ENCODE measurements at regions not wholly inside any gene's neighbourhood (a gene's known extent, or its start where the extent isn't known, plus 50 kb on each side); places are given as distances from the start of the nearest gene placed in this dataset.

- Mint-ChIP-seq H3K4me1 (ENCODE audit: low read depth, unreplicated experiment) (no peaks in the 10 kb centered on the region), H3K4me3 (ENCODE audit: unreplicated experiment) (no peak overlapping the region), H3K27ac (ENCODE audit: unreplicated experiment) (no peak overlapping the region), H3K27me3 (ENCODE audit: unreplicated experiment) (no peaks in the 10 kb centered on the region), H3K36me3 (ENCODE audit: unreplicated experiment) (no peaks in the 10 kb centered on the region), H3K9me3 (ENCODE audit: unreplicated experiment) (no peaks in the 10 kb centered on the region)
- no peak for DNase-seq
- TF ChIP-seq CTCF (IDR thresholded peaks at IDR 0.05; ENCODE audit: partially characterized antibody, unreplicated experiment): no peak
Observed at GRCh38 chr6:164889980-164890379, 419.4 kb downstream of the C6orf118 start.

- no peak for TF ChIP-seq CTCF (IDR thresholded peaks at IDR 0.05; ENCODE audit: partially characterized antibody, unreplicated experiment)
- no peak overlapping the region for H3K4me3 Mint-ChIP-seq (ENCODE audit: unreplicated experiment)
- no peaks in the 10 kb centered on the region for H3K36me3 Mint-ChIP-seq (ENCODE audit: unreplicated experiment)
- H3K4me1 Mint-ChIP-seq (ENCODE audit: low read depth, unreplicated experiment): no peaks in the 10 kb centered on the region
- no peaks in the 10 kb centered on the region for H3K9me3 Mint-ChIP-seq (ENCODE audit: unreplicated experiment)
- DNase-seq: no peak
- no peak overlapping the region for H3K27ac Mint-ChIP-seq (ENCODE audit: unreplicated experiment)
- H3K27me3 Mint-ChIP-seq (ENCODE audit: unreplicated experiment): no peaks in the 10 kb centered on the region
Observed at GRCh38 chr6:164887660-164888059, 421.7 kb downstream of the C6orf118 start.

GRCh38 chr6:164882236-164882635 is 427.2 kb downstream of the C6orf118 start:
- no peaks in the 10 kb centered on the region for H3K9me3 Mint-ChIP-seq (ENCODE audit: unreplicated experiment)
- no peak overlapping the region for H3K4me3 Mint-ChIP-seq (ENCODE audit: unreplicated experiment)
- DNase-seq: no peak
- H3K4me1 Mint-ChIP-seq (ENCODE audit: low read depth, unreplicated experiment): no peaks in the 10 kb centered on the region
- no peaks in the 10 kb centered on the region for H3K36me3 Mint-ChIP-seq (ENCODE audit: unreplicated experiment)
- no peak overlapping the region for H3K27ac Mint-ChIP-seq (ENCODE audit: unreplicated experiment)
- no peak for TF ChIP-seq CTCF (IDR thresholded peaks at IDR 0.05; ENCODE audit: partially characterized antibody, unreplicated experiment)
- H3K27me3 Mint-ChIP-seq (ENCODE audit: unreplicated experiment): no peaks in the 10 kb centered on the region

GRCh38 chr6:164871783-164872182 is 437.6 kb downstream of the C6orf118 start:
- no peaks in the 10 kb centered on the region for H3K36me3 Mint-ChIP-seq (ENCODE audit: unreplicated experiment)
- TF ChIP-seq CTCF (IDR thresholded peaks at IDR 0.05; ENCODE audit: partially characterized antibody, unreplicated experiment): no peak
- no peak overlapping the region for H3K4me3 Mint-ChIP-seq (ENCODE audit: unreplicated experiment)
- no peaks in the 10 kb centered on the region for H3K4me1 Mint-ChIP-seq (ENCODE audit: low read depth, unreplicated experiment)
- H3K27ac Mint-ChIP-seq (ENCODE audit: unreplicated experiment): no peak overlapping the region
- H3K27me3 Mint-ChIP-seq (ENCODE audit: unreplicated experiment): no peaks in the 10 kb centered on the region
- DNase-seq: no peak
- H3K9me3 Mint-ChIP-seq (ENCODE audit: unreplicated experiment): no peaks in the 10 kb centered on the region

GRCh38 chr6:164870164-164870563 is 439.2 kb downstream of the C6orf118 start:
- H3K4me1 Mint-ChIP-seq (ENCODE audit: low read depth, unreplicated experiment): no peaks in the 10 kb centered on the region
- H3K27ac Mint-ChIP-seq (ENCODE audit: unreplicated experiment): no peak overlapping the region
- no peaks in the 10 kb centered on the region for H3K9me3 Mint-ChIP-seq (ENCODE audit: unreplicated experiment)
- DNase-seq: no peak
- H3K27me3 Mint-ChIP-seq (ENCODE audit: unreplicated experiment): no peaks in the 10 kb centered on the region
- H3K4me3 Mint-ChIP-seq (ENCODE audit: unreplicated experiment): no peak overlapping the region
- H3K36me3 Mint-ChIP-seq (ENCODE audit: unreplicated experiment): no peaks in the 10 kb centered on the region
- no peak for TF ChIP-seq CTCF (IDR thresholded peaks at IDR 0.05; ENCODE audit: partially characterized antibody, unreplicated experiment)
